Effector memory CD4-positive, alpha-beta T cell (primary cell): ENCODE measurements at regions not wholly inside any gene's neighbourhood (a gene's known extent, or its start where the extent isn't known, plus 50 kb on each side); places are given as distances from the start of the nearest gene placed in this dataset.

Source experiments
- DNase-seq, 3 donors: peaks; one replicate each; pipeline ENCODE4 v3.0.0-alpha.2; 2020
- H3K27ac ChIP-seq: 2 replicates; pipeline ENCODE4 v1.7.0; 2013; ENCODE audit warnings: mild to moderate bottlenecking, low read length, moderate library complexity; ENCODE audit not compliant: insufficient read depth, poor library complexity, severe bottlenecking
- H3K27me3 ChIP-seq: replicated peaks from 2 replicates; pipeline ENCODE4 v1.7.0; 2013; ENCODE audit warnings: mild to moderate bottlenecking, low read length; ENCODE audit not compliant: insufficient read depth, control insufficient read depth, poor library complexity, severe bottlenecking
- H3K36me3 ChIP-seq: 2 replicates; pipeline ENCODE4 v1.7.0; 2013; ENCODE audit warnings: mild to moderate bottlenecking, low read length, moderate library complexity; ENCODE audit not compliant: control insufficient read depth, insufficient read depth
- H3K4me1 ChIP-seq: 2 replicates; pipeline ENCODE4 v1.7.0; 2013; ENCODE audit warnings: low read length, mild to moderate bottlenecking; ENCODE audit not compliant: control insufficient read depth, insufficient read depth, poor library complexity, severe bottlenecking
- H3K4me3 ChIP-seq: 2 replicates; pipeline ENCODE4 v1.7.0; 2013; ENCODE audit warnings: low read length, low read depth, mild to moderate bottlenecking; ENCODE audit not compliant: insufficient read depth, poor library complexity, severe bottlenecking
- H3K9me3 ChIP-seq: 2 replicates; pipeline ENCODE4 v1.7.0; 2013; ENCODE audit warnings: mild to moderate bottlenecking, low read length, moderate library complexity; ENCODE audit not compliant: control insufficient read depth

- Histone ChIP-seq H3K4me3 (no peak overlapping the region), H3K36me3 (no peaks in the 10 kb centered on the region), H3K27me3 (no peaks in the 10 kb centered on the region), H3K9me3 (no peaks in the 10 kb centered on the region), H3K4me1 (no peaks in the 10 kb centered on the region), H3K27ac (no peak overlapping the region)
- no peak for DNase-seq
These were observed 54.8 kb downstream of the CCDC71L start for GRCh38 chr7:106606120-106606519.

GRCh38 chr7:106604971-106605370 is 56.0 kb downstream of the CCDC71L start:
- H3K36me3 ChIP-seq, result no peaks in the 10 kb centered on the region
- no peaks in the 10 kb centered on the region for H3K9me3 ChIP-seq
- peak overlapping the region; percentile 22 for H3K27ac ChIP-seq
- no peaks in the 10 kb centered on the region for H3K27me3 ChIP-seq
- no peak for DNase-seq
- no peak overlapping the region for H3K4me3 ChIP-seq
- no peaks in the 10 kb centered on the region for H3K4me1 ChIP-seq

- Histone ChIP-seq H3K27ac (peak overlapping the region; percentile 22), H3K4me3 (no peak overlapping the region), H3K4me1 (no peaks in the 10 kb centered on the region), H3K9me3 (no peaks in the 10 kb centered on the region), H3K36me3 (no peaks in the 10 kb centered on the region), H3K27me3 (no peaks in the 10 kb centered on the region)
- DNase-seq, result peak; percentile 5 to 23 (median 12)
These were observed 56.5 kb downstream of the CCDC71L start for GRCh38 chr7:106604303-106604924.

GRCh38 chr7:106603346-106603745 is 57.6 kb downstream of the CCDC71L start:
- Histone ChIP-seq H3K36me3 (no peaks in the 10 kb centered on the region), H3K9me3 (no peaks in the 10 kb centered on the region), H3K4me1 (no peaks in the 10 kb centered on the region), H3K4me3 (no peak overlapping the region), H3K27me3 (no peaks in the 10 kb centered on the region), H3K27ac (no peak overlapping the region)
- no peak for DNase-seq

- Histone ChIP-seq H3K9me3 (no peaks in the 10 kb centered on the region), H3K36me3 (no peaks in the 10 kb centered on the region), H3K27me3 (no peaks in the 10 kb centered on the region), H3K4me3 (no peak overlapping the region), H3K27ac (no peak overlapping the region), H3K4me1 (no peaks in the 10 kb centered on the region)
- no peak for DNase-seq
These were observed 58.9 kb downstream of the CCDC71L start for GRCh38 chr7:106602062-106602461.

GRCh38 chr7:106600569-106601373 is 60.2 kb downstream of the CCDC71L start:
- no peaks in the 10 kb centered on the region for H3K9me3 ChIP-seq
- no peak overlapping the region for H3K4me3 ChIP-seq
- H3K36me3 ChIP-seq, result no peaks in the 10 kb centered on the region
- H3K27me3 ChIP-seq, result no peaks in the 10 kb centered on the region
- H3K4me1 ChIP-seq, result no peaks in the 10 kb centered on the region
- H3K27ac ChIP-seq, result no peak overlapping the region
- DNase-seq, result no peak

- Histone ChIP-seq H3K4me3 (no peak overlapping the region), H3K4me1 (no peaks in the 10 kb centered on the region), H3K36me3 (no peaks in the 10 kb centered on the region), H3K27me3 (no peaks in the 10 kb centered on the region), H3K27ac (no peak overlapping the region), H3K9me3 (no peaks in the 10 kb centered on the region)
- no peak for DNase-seq
These were observed 61.6 kb downstream of the CCDC71L start for GRCh38 chr7:106599343-106599698.

GRCh38 chr7:106598663-106599342 is 62.2 kb downstream of the CCDC71L start:
- Histone ChIP-seq H3K4me3 (no peak overlapping the region), H3K36me3 (no peaks in the 10 kb centered on the region), H3K27me3 (no peaks in the 10 kb centered on the region), H3K9me3 (no peaks in the 10 kb centered on the region), H3K4me1 (no peaks in the 10 kb centered on the region), H3K27ac (no peak overlapping the region)
- DNase-seq, result peak; percentile 37 to 55 (median 40)

- DNase-seq, result no peak
- Histone ChIP-seq H3K27me3 (no peaks in the 10 kb centered on the region), H3K36me3 (no peaks in the 10 kb centered on the region), H3K9me3 (no peaks in the 10 kb centered on the region), H3K4me3 (no peak overlapping the region), H3K4me1 (no peaks in the 10 kb centered on the region), H3K27ac (no peak overlapping the region)
These were observed 63.0 kb downstream of the CCDC71L start for GRCh38 chr7:106597751-106598546.
